ENCODE measurements at regions not wholly inside any gene's neighbourhood (a gene's known extent, or its start where the extent isn't known, plus 50 kb on each side); places are given as distances from the start of the nearest gene placed in this dataset.

DNA sequence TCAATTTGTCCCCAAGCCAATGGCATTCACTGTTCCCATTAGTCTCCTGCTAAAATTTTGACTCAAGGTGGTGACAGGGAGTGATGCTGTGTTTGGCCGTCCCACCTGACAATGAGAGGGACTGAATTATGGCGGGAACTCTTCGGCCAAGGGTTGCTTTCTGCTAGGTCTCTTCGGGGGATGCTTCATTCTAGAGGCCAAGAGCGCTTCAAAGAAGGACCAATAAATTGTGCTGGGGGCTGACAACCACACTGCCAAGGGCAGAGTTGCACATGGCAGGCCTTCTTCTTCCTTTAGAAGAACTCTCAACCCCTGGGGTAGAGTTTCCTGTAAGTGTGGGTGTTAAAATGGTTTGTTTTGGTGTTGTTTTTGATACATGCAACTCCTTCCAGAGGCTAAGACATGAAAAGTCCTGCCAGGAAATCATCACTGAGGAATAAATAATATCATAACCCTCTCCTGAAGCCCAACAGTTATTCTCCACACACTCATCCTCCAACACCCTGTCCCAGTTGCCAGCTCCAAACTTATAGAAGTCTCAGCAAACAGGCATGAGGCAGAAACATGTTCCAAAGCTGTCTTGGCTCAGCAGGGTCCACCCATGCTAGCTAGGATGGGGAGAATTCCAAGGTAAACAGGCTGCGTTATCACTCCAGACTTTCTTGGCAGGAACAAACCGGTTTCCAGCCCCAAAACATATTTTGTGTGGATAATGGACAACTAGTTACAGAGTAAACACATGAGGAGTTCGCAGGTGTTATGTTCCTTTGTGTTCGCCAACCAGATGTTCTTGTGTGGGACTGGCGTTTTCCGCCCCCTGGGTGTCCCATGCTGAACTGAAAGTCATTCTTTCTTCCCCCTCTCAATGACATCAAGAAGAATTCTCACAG is 396.7 kb upstream of the RGMA start:
- DNase-seq (ENCODE audit: extremely low spot score, unreplicated experiment) = no peak
- H3K4me3 Mint-ChIP-seq = no peak overlapping the region
- TF ChIP-seq, protein P1, sequence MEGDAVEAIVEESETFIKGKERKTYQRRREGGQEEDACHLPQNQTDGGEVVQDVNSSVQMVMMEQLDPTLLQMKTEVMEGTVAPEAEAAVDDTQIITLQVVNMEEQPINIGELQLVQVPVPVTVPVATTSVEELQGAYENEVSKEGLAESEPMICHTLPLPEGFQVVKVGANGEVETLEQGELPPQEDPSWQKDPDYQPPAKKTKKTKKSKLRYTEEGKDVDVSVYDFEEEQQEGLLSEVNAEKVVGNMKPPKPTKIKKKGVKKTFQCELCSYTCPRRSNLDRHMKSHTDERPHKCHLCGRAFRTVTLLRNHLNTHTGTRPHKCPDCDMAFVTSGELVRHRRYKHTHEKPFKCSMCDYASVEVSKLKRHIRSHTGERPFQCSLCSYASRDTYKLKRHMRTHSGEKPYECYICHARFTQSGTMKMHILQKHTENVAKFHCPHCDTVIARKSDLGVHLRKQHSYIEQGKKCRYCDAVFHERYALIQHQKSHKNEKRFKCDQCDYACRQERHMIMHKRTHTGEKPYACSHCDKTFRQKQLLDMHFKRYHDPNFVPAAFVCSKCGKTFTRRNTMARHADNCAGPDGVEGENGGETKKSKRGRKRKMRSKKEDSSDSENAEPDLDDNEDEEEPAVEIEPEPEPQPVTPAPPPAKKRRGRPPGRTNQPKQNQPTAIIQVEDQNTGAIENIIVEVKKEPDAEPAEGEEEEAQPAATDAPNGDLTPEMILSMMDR (conservative IDR thresholded peaks at IDR 0.05) = no peak
- H3K4me1 Mint-ChIP-seq (ENCODE audit: unreplicated experiment) = peaks cover 5% of the 10 kb centered on the region
- no peaks in the 10 kb centered on the region for H3K27me3 Mint-ChIP-seq
- no peak overlapping the region for H3K27ac Mint-ChIP-seq
- no peaks in the 10 kb centered on the region for H3K36me3 Mint-ChIP-seq
- peaks cover 6% of the 10 kb centered on the region for H3K9me3 Mint-ChIP-seq

DNA sequence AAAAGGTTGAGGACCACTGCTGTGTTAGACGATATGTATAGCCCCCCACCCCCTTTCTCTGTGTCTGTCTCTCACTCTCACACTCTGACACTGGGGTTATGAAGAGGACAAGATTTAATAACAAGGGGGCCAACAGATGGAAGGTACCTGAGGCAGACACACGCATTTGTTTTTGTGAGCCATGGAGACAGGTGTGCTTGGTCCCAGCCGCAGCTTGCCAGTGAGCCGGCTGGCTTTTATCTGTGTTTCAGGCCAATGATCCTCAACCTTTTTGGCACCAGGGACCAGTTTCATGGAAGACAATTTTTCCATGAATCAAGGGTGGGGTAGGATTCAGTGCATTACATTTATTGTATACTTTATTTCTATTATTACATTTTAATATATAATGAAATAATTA is 394.9 kb upstream of the RGMA start:
- no peaks in the 10 kb centered on the region for H3K4me1 Mint-ChIP-seq (ENCODE audit: unreplicated experiment)
- no peak overlapping the region for H3K4me3 Mint-ChIP-seq
- DNase-seq (ENCODE audit: extremely low spot score, unreplicated experiment) = no peak
- H3K36me3 Mint-ChIP-seq = no peaks in the 10 kb centered on the region
- H3K27ac Mint-ChIP-seq = no peak overlapping the region
- H3K9me3 Mint-ChIP-seq = no peaks in the 10 kb centered on the region
- TF ChIP-seq, protein P1 (conservative IDR thresholded peaks at IDR 0.05) = no peak
- H3K27me3 Mint-ChIP-seq = no peaks in the 10 kb centered on the region

DNA sequence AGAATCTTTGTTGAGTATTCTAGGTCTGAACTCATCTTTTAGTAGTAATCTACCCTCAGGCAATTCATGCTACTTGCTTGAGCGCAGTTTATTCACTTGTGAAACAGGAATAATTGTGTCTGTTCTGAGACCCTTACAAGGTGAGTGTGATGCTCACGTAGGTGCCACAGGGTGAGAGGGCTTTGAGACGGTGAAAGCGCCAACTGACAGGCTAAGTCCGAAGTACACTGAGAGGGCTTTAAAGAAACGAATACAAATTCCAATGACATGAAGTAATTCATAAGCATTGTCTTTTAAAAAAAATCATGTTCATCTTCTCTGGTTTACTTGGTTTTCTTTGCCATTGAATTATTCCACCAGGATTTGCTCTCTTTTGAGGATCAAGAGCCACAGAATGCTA is 393.7 kb upstream of the RGMA start:
- Mint-ChIP-seq H3K27ac (no peak overlapping the region), H3K27me3 (no peaks in the 10 kb centered on the region), H3K9me3 (peaks cover 6% of the 10 kb centered on the region), H3K36me3 (no peaks in the 10 kb centered on the region), H3K4me3 (no peak overlapping the region), H3K4me1 (ENCODE audit: unreplicated experiment) (no peaks in the 10 kb centered on the region)
- DNase-seq (ENCODE audit: extremely low spot score, unreplicated experiment) = no peak
- TF ChIP-seq, protein P1 (conservative IDR thresholded peaks at IDR 0.05) = no peak

DNA sequence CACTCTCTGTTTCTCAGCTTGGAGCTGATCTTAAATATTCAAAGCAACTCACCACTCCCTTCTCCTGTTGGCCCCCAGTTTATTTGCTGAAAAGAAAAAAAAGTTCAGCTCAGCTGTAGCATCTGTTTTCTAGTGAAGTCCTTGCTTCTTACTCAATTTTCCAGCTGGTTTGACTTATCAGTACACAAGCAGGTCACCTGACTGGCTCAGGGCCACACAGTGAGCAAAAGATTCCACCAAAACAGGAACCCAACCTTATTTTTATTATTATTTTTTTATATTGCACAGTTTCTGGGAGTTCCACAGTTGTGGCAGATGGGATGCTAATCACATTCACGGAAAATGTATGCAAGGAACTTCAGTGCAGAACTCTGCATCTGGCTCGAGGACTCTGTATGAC is 390.7 kb upstream of the RGMA start:
- Mint-ChIP-seq H3K27me3 (peaks cover 4% of the 10 kb centered on the region), H3K27ac (no peak overlapping the region), H3K4me3 (no peak overlapping the region), H3K36me3 (peaks cover 3% of the 10 kb centered on the region), H3K9me3 (peaks cover 12% of the 10 kb centered on the region), H3K4me1 (ENCODE audit: unreplicated experiment) (no peaks in the 10 kb centered on the region)
- TF ChIP-seq, protein P1 (conservative IDR thresholded peaks at IDR 0.05) = no peak
- DNase-seq (ENCODE audit: extremely low spot score, unreplicated experiment) = no peak

DNA sequence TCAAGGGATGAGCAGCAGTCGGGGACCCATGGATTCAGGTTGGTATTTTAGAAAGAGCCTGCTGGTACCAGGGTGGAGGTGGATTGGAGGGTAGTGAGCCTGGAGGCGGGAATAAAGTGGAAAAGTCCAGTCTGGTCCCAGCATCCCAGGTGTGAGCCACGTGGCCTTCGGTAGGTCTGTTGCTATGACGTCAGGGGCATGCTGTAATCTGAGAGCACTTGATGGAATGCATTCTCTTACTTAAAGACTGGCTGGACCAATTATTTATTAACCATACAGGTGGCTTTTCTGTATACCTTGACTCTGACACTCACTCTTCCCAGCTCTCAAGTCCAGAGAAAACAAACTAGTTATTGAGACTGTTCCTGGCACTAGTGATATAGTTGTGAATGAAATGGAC is 389.9 kb upstream of the RGMA start:
- DNase-seq (ENCODE audit: extremely low spot score, unreplicated experiment) = no peak
- peaks cover 12% of the 10 kb centered on the region for H3K9me3 Mint-ChIP-seq
- H3K4me3 Mint-ChIP-seq = no peak overlapping the region
- H3K27me3 Mint-ChIP-seq = peaks cover 4% of the 10 kb centered on the region
- no peaks in the 10 kb centered on the region for H3K4me1 Mint-ChIP-seq (ENCODE audit: unreplicated experiment)
- peaks cover 3% of the 10 kb centered on the region for H3K36me3 Mint-ChIP-seq
- no peak overlapping the region for H3K27ac Mint-ChIP-seq
- TF ChIP-seq, protein P1 (conservative IDR thresholded peaks at IDR 0.05) = no peak
